ENCODE measurements at regions not wholly inside any gene's neighbourhood (a gene's known extent, or its start where the extent isn't known, plus 50 kb on each side); places are given as distances from the start of the nearest gene placed in this dataset.
A peak's percentile ranks its signal among the peaks of the same experiment; 100 is the strongest.
"Not testable (repeated sequence)": the region's sequence is repeated elsewhere in the genome, so short reads cannot be mapped to it uniquely, and the experiment has no call there.

DNA sequence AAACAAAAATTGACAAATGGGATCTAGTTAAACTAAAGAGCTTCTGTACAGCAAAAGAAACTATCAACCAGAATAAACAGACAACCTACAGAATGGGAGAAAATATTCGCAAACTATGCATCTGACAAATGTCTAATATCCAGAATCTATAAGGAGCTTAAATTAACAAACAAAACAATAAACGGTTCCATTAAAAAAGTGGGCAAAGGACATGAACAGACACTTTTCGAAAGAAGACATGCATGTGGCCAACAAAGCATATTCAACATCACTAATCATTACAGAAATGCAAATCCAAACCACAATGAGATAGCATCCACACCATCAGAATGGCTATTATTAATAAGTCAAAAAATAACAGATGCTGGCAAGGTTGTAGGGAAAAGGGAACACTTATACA, 50.5 kb upstream of the MED13L start:
- 94 to 98% methylated on average over 3 of the region's 3 CpGs for WGBS, 2 donors
- DNase-seq (ENCODE audit: low spot score in 2 of 2); H3K4me3 ChIP-seq (ENCODE audit: low read depth, poor library complexity, severe bottlenecking); intact Hi-C loops (cut with DNase I; ENCODE audit: low total_unique reads): not testable (repeated sequence)

DNA sequence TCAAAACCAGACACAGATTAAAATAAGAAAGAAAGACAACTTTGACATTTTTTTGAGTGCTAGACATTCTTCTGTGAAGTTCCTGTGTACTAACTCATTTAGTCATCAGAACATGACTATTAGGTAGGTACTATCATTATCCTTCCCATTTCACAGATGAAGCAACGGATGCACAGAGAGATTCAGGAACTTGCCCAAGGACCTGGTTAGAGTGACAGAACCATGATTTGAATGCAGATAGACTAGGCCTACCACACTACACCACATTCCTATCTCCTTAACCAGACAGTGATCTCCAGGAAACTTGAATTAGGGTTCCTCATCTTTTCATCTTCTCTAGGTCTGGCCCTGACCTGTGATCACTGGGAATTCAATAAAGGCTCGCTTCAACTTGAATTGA, 54.4 kb upstream of the MED13L start:
- WGBS, 2 donors, result 91 to 92% methylated on average over 2 of the region's 2 CpGs
- TF ChIP-seq POLR2A (IDR thresholded peaks at IDR 0.05), result no peak
- TF ChIP-seq, protein P1, sequence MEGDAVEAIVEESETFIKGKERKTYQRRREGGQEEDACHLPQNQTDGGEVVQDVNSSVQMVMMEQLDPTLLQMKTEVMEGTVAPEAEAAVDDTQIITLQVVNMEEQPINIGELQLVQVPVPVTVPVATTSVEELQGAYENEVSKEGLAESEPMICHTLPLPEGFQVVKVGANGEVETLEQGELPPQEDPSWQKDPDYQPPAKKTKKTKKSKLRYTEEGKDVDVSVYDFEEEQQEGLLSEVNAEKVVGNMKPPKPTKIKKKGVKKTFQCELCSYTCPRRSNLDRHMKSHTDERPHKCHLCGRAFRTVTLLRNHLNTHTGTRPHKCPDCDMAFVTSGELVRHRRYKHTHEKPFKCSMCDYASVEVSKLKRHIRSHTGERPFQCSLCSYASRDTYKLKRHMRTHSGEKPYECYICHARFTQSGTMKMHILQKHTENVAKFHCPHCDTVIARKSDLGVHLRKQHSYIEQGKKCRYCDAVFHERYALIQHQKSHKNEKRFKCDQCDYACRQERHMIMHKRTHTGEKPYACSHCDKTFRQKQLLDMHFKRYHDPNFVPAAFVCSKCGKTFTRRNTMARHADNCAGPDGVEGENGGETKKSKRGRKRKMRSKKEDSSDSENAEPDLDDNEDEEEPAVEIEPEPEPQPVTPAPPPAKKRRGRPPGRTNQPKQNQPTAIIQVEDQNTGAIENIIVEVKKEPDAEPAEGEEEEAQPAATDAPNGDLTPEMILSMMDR (IDR thresholded peaks at IDR 0.05), result no peak
- no peak for DNase-seq (ENCODE audit: low spot score in 2 of 2)
- intact Hi-C loops (cut with DNase I; ENCODE audit: low total_unique reads), result no loop called here
- no peak overlapping the region for H3K4me3 ChIP-seq (ENCODE audit: low read depth, poor library complexity, severe bottlenecking)

DNA sequence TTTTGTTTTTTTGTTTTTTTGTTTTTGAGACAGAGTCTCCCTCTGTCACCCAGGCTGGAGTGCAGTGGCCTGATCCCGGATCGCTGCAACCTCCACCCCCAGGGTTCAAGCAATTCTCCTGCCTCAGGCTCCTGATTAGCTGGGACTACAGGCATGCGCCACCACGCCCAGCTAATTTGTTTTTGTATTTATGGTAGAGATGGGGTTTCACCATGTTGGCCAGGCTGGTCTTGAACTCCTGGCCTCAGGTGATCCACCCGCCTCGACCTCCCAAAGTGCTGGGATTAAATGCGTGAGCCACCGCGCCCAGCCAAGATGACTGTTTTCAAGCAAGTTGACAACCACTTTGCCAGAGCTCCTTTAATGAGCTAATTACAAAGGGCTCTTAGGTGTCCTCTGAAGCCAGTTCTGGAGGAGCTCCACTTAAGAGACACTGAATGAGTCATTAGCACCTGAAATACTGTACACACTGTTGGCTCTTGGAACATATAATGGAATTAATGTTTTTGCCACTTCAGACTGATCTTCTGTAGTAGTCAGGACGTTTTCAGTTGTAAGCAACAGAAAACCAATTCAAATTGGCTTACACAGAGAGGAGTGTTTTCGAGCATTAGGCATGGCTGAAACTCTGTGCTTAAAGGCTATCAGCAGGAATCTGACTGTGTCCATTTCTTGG, 55.4 kb upstream of the MED13L start:
- H3K4me3 ChIP-seq (ENCODE audit: low read depth, poor library complexity, severe bottlenecking), result no peak overlapping the region
- intact Hi-C loops (cut with DNase I; ENCODE audit: low total_unique reads), result no loop called here
- TF ChIP-seq POLR2A (IDR thresholded peaks at IDR 0.05), result no peak
- TF ChIP-seq, protein P1 (IDR thresholded peaks at IDR 0.05), result no peak
- 57 to 68% methylated on average over 11 of the region's 11 CpGs for WGBS, 2 donors
- DNase-seq (ENCODE audit: low spot score in 2 of 2), result peak in 1 of 2 donors; percentile 63

DNA sequence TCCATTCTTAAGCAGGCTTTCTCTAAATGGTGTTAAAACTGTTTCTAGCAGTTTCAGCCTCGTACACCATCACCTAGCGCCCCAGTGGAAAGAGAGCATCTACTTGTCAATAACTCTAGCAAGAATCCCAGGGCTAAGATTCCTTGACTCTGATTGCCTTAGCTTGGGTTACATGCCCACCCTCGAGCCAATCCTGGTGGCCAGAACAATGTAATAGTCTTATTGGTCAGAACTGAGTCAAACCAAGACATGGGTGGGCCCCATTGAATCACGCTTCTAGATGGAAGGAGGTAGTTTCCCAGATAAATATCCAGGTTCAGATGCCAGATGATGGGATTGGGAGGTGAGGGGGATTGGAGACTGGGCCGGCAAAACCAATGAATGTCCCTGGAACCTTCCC, 55.9 kb upstream of the MED13L start:
- TF ChIP-seq POLR2A (IDR thresholded peaks at IDR 0.05), result no peak
- TF ChIP-seq, protein P1 (IDR thresholded peaks at IDR 0.05), result no peak
- DNase-seq (ENCODE audit: low spot score in 2 of 2), result peak in 1 of 2 donors; percentile 37
- H3K4me3 ChIP-seq (ENCODE audit: low read depth, poor library complexity, severe bottlenecking), result no peak overlapping the region
- intact Hi-C loops (cut with DNase I; ENCODE audit: low total_unique reads), result no loop called here
- WGBS, 2 donors, result 82 to 83% methylated on average over 5 of the region's 5 CpGs

DNA sequence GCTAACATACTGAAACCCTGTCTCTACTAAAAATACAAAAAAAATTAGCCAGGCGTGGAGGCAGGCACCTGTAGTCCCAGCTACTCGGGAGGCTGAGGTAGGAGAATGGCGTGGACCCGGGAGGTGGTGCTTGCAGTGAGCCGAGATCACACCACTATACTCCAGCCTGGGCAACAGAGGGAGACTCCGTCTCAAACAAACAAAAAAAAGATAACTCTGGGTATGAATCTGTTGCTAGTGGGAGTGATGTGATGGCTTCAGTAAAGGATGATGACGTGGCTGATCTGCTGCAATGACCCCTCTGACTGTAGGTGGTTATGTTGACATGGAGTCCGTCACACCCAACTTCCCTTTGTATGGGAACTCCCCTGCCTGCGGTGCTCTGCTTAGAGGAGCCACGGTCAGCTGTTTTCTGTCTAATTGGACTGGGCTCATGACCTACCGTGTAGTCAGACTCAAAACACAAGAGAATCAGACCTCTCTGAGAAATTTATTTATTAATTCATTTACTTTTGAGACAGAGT, 59.1 kb upstream of the MED13L start:
- TF ChIP-seq, protein P1 (IDR thresholded peaks at IDR 0.05), result no peak
- TF ChIP-seq POLR2A (IDR thresholded peaks at IDR 0.05), result no peak
- no peak overlapping the region for H3K4me3 ChIP-seq (ENCODE audit: low read depth, poor library complexity, severe bottlenecking)
- no peak for DNase-seq (ENCODE audit: low spot score in 2 of 2)
- WGBS, 2 donors, result 81 to 86% methylated on average over 11 of the region's 11 CpGs
- intact Hi-C loops (cut with DNase I; ENCODE audit: low total_unique reads), result no loop called here

DNA sequence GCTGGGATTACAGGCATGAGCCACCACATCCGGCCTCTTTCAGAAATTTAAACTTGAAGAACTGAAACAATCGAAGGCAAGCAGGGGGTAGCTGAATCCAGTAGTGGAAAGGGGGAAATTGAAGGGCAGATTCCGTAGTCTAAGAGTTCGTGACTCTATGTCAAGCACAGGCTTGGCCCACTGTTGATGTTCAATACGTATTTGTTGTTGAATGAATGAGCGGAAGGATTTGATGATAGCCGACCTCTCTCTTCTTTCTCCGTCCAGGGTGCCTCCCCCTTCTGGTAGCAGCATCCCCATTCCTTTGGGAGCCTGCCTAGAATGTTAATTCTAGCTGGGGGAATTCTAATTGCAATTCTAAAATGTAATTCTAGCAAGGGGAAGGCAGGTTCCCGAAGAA, 59.8 kb upstream of the MED13L start:
- WGBS, 2 donors, result 78 to 79% methylated on average over 9 of the region's 9 CpGs
- intact Hi-C loops (cut with DNase I; ENCODE audit: low total_unique reads), result no loop called here
- no peak for DNase-seq (ENCODE audit: low spot score in 2 of 2)
- TF ChIP-seq, protein P1 (IDR thresholded peaks at IDR 0.05), result no peak
- no peak for TF ChIP-seq POLR2A (IDR thresholded peaks at IDR 0.05)
- H3K4me3 ChIP-seq (ENCODE audit: low read depth, poor library complexity, severe bottlenecking), result no peak overlapping the region

All from lower leg skin (tissue), 4 donors.